NCI-H69 (cell line): ENCODE measurements at regions not wholly inside any gene's neighbourhood (a gene's known extent, or its start where the extent isn't known, plus 50 kb on each side); places are given as distances from the start of the nearest gene placed in this dataset.
"Not testable (repeated sequence)": the region's sequence is repeated elsewhere in the genome, so short reads cannot be mapped to it uniquely, and the experiment has no call there.

ENCODE experiments used
- DNase-seq: peaks from one replicate; lab custom pipeline; 2025; lab: John Stamatoyannopoulos, UW

- no peak for DNase-seq
Measured at GRCh38 chr7:125386211-125386610, 456.6 kb upstream of the POT1 start.

GRCh38 chr7:125383324-125383723 lies 453.7 kb upstream of the POT1 start:
- no peak for DNase-seq

GRCh38 chr7:125382401-125382800 lies 452.8 kb upstream of the POT1 start:
- DNase-seq, result no peak

GRCh38 chr7:125375942-125376341 lies 446.3 kb upstream of the POT1 start:
- peak; percentile 85 for DNase-seq

GRCh38 chr7:125370502-125370901 lies 440.9 kb upstream of the POT1 start:
- DNase-seq, result no peak

- DNase-seq, result no peak
Measured at GRCh38 chr7:125363873-125364272, 434.2 kb upstream of the POT1 start.

- no peak for DNase-seq
Measured at GRCh38 chr7:125358551-125359167, 429.0 kb upstream of the POT1 start.

GRCh38 chr7:125357676-125358455 lies 428.2 kb upstream of the POT1 start:
- DNase-seq, result no peak

GRCh38 chr7:125355899-125356298 lies 426.3 kb upstream of the POT1 start:
- DNase-seq, result no peak

GRCh38 chr7:125347269-125347668 lies 417.6 kb upstream of the POT1 start:
- no peak for DNase-seq

- no peak for DNase-seq
Measured at GRCh38 chr7:125338110-125338509, 408.5 kb upstream of the POT1 start.

- DNase-seq, result no peak
Measured at GRCh38 chr7:125336326-125336725, 406.7 kb upstream of the POT1 start.

GRCh38 chr7:125326666-125327255 lies 397.1 kb upstream of the POT1 start:
- DNase-seq, result peak; percentile 49

GRCh38 chr7:125316466-125316865 lies 386.8 kb upstream of the POT1 start:
- DNase-seq, result peak; percentile 65

- DNase-seq, result no peak
Measured at GRCh38 chr7:125299003-125299765, 369.6 kb upstream of the POT1 start.

GRCh38 chr7:125279961-125280360 lies 350.3 kb upstream of the POT1 start:
- DNase-seq, result peak; percentile 90

- peak; percentile 47 for DNase-seq
Measured at GRCh38 chr7:125278318-125278717, 348.7 kb upstream of the POT1 start.

GRCh38 chr7:125274742-125275141 lies 345.1 kb upstream of the POT1 start:
- not testable (repeated sequence) for DNase-seq

GRCh38 chr7:125264174-125264856 lies 334.7 kb upstream of the POT1 start:
- not testable (repeated sequence) for DNase-seq

- DNase-seq, result not testable (repeated sequence)
Measured at GRCh38 chr7:125258876-125259417, 329.3 kb upstream of the POT1 start.

GRCh38 chr7:125257617-125258016 lies 328.0 kb upstream of the POT1 start:
- no peak for DNase-seq

GRCh38 chr7:125256446-125256845 lies 326.8 kb upstream of the POT1 start:
- DNase-seq, result no peak
